ENCODE measurements at regions not wholly inside any gene's neighbourhood (a gene's known extent, or its start where the extent isn't known, plus 50 kb on each side); places are given as distances from the start of the nearest gene placed in this dataset.

GRCh38 chr2:57692395-57692794 lies 354.2 kb upstream of the VRK2 start:
- no peak overlapping the region for H3K4me3 ChIP-seq (ENCODE audit: low read length)
- no peaks in the 10 kb centered on the region for H3K4me1 ChIP-seq (ENCODE audit: control insufficient read depth in 2 of 2, insufficient read depth in 2 of 2, low read length in 2 of 2)
- Mint-ChIP-seq H3K4me1 (no peaks in the 10 kb centered on the region), H3K4me3 (no peak overlapping the region), H3K9me3 (peaks cover 0 to 42% (median 20%) of the 10 kb centered on the region in 11 donors), H3K27ac (no peak overlapping the region), H3K27me3 (no peaks in the 10 kb centered on the region), H3K36me3 (no peaks in the 10 kb centered on the region)
- no peaks in the 10 kb centered on the region for H3K36me3 ChIP-seq (ENCODE audit: control insufficient read depth in 2 of 3, insufficient read depth in 3 of 3, low read length in 3 of 3)
- no peaks in the 10 kb centered on the region for H3K27me3 ChIP-seq (ENCODE audit: control insufficient read depth in 2 of 2, insufficient read depth in 2 of 2, low read length in 2 of 2)
- ChIA-PET POLR2A (no interaction called here), CTCF (no interaction called here)
- H3K27ac ChIP-seq (ENCODE audit: low read depth, low read length): no peak overlapping the region
- ATAC-seq (no peak), DNase-seq (no peak)
- no peaks in the 10 kb centered on the region for H3K9me3 ChIP-seq (ENCODE audit: control insufficient read depth in 2 of 3, low read length in 3 of 3)
- intact Hi-C loops (cut with micrococcal nuclease): no loop called here

DNA sequence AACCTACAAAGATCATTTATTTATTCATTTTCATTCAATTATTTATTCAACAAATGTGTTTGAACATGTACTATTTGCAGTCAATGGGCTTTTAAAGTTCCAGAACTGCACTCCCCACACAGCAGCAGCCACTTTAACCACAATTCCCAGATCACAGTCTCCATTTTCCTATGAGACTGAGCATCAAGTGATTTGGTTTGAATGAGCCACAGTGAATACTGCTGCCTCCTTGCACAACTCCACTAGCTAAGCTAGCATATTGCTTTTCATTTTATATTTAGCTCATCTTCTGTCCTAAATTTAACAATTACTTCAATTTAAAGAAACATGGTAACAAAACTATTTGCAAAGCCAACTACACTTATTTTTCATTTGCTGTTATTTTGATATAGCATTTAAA lies 353.4 kb upstream of the VRK2 start:
- no peak overlapping the region for H3K4me3 Mint-ChIP-seq
- Histone ChIP-seq H3K4me3 (ENCODE audit: low read length) (no peak overlapping the region), H3K27me3 (ENCODE audit: control insufficient read depth in 2 of 2, insufficient read depth in 2 of 2, low read length in 2 of 2) (no peaks in the 10 kb centered on the region), H3K4me1 (ENCODE audit: control insufficient read depth in 2 of 2, insufficient read depth in 2 of 2, low read length in 2 of 2) (no peaks in the 10 kb centered on the region), H3K27ac (ENCODE audit: low read depth, low read length) (no peak overlapping the region), H3K9me3 (ENCODE audit: control insufficient read depth in 2 of 3, low read length in 3 of 3) (no peaks in the 10 kb centered on the region), H3K36me3 (ENCODE audit: control insufficient read depth in 2 of 3, insufficient read depth in 3 of 3, low read length in 3 of 3) (no peaks in the 10 kb centered on the region)
- CTCF ChIA-PET: no interaction called here
- H3K36me3 Mint-ChIP-seq: no peaks in the 10 kb centered on the region
- H3K27me3 Mint-ChIP-seq: no peaks in the 10 kb centered on the region
- DNase-seq: no peak
- POLR2A ChIA-PET: no interaction called here
- H3K27ac Mint-ChIP-seq: no peak overlapping the region
- intact Hi-C loops (cut with micrococcal nuclease): no loop called here
- H3K9me3 Mint-ChIP-seq: peaks cover 0 to 36% (median 20%) of the 10 kb centered on the region in 11 donors
- no peak for ATAC-seq
- no peaks in the 10 kb centered on the region for H3K4me1 Mint-ChIP-seq

- intact Hi-C loops (cut with micrococcal nuclease): no loop called here
- no peaks in the 10 kb centered on the region for H3K36me3 ChIP-seq (ENCODE audit: control insufficient read depth in 2 of 3, insufficient read depth in 3 of 3, low read length in 3 of 3)
- Mint-ChIP-seq H3K27me3 (no peaks in the 10 kb centered on the region), H3K27ac (no peak overlapping the region), H3K36me3 (no peaks in the 10 kb centered on the region), H3K9me3 (peaks cover 0 to 30% (median 14%) of the 10 kb centered on the region in 11 donors), H3K4me3 (no peak overlapping the region), H3K4me1 (no peaks in the 10 kb centered on the region)
- no peaks in the 10 kb centered on the region for H3K9me3 ChIP-seq (ENCODE audit: control insufficient read depth in 2 of 3, low read length in 3 of 3)
- ChIA-PET CTCF (no interaction called here), POLR2A (no interaction called here)
- no peak overlapping the region for H3K27ac ChIP-seq (ENCODE audit: low read depth, low read length)
- H3K27me3 ChIP-seq (ENCODE audit: control insufficient read depth in 2 of 2, insufficient read depth in 2 of 2, low read length in 2 of 2): no peaks in the 10 kb centered on the region
- H3K4me1 ChIP-seq (ENCODE audit: control insufficient read depth in 2 of 2, insufficient read depth in 2 of 2, low read length in 2 of 2): no peaks in the 10 kb centered on the region
- H3K4me3 ChIP-seq (ENCODE audit: low read length): no peak overlapping the region
- no peak for ATAC-seq
- no peak for DNase-seq
Measured at GRCh38 chr2:57693965-57694364, 352.6 kb upstream of the VRK2 start.

DNA sequence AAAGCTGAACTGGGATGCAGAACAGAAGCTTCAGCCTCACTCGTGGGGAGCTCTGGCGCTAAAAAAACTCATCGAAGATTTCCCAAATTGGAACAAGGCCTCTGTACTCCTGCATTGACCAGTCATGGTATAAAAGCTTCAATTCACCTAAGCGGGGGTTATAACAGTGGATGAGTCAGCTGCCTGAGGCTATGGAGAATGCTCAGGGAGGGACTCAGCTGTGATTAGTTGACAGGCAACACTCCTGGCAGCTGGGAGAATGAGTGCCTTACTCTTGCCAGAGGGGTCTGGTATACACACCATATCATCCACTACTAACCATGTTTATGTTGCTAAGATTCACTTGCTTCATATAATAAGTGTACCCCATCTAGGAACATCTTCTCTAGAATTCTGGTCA lies 350.6 kb upstream of the VRK2 start:
- ATAC-seq (no peak), DNase-seq (no peak)
- Histone ChIP-seq H3K27me3 (ENCODE audit: control insufficient read depth in 2 of 2, insufficient read depth in 2 of 2, low read length in 2 of 2) (no peaks in the 10 kb centered on the region), H3K9me3 (ENCODE audit: control insufficient read depth in 2 of 3, low read length in 3 of 3) (no peaks in the 10 kb centered on the region), H3K4me3 (ENCODE audit: low read length) (no peak overlapping the region), H3K36me3 (ENCODE audit: control insufficient read depth in 2 of 3, insufficient read depth in 3 of 3, low read length in 3 of 3) (no peaks in the 10 kb centered on the region), H3K4me1 (ENCODE audit: control insufficient read depth in 2 of 2, insufficient read depth in 2 of 2, low read length in 2 of 2) (no peaks in the 10 kb centered on the region), H3K27ac (ENCODE audit: low read depth, low read length) (no peak overlapping the region)
- no peak overlapping the region for H3K4me3 Mint-ChIP-seq
- H3K9me3 Mint-ChIP-seq: peaks cover 0 to 12% (median 1%) of the 10 kb centered on the region in 11 donors
- intact Hi-C loops (cut with micrococcal nuclease): no loop called here
- H3K27me3 Mint-ChIP-seq: no peaks in the 10 kb centered on the region
- H3K27ac Mint-ChIP-seq: no peak overlapping the region
- ChIA-PET CTCF (no interaction called here), POLR2A (no interaction called here)
- no peaks in the 10 kb centered on the region for H3K4me1 Mint-ChIP-seq
- no peaks in the 10 kb centered on the region for H3K36me3 Mint-ChIP-seq

GRCh38 chr2:57698392-57698791 lies 348.2 kb upstream of the VRK2 start:
- ATAC-seq: no peak
- Histone ChIP-seq H3K4me3 (ENCODE audit: low read length) (no peak overlapping the region), H3K27ac (ENCODE audit: low read depth, low read length) (no peak overlapping the region), H3K36me3 (ENCODE audit: control insufficient read depth in 2 of 3, insufficient read depth in 3 of 3, low read length in 3 of 3) (no peaks in the 10 kb centered on the region), H3K27me3 (ENCODE audit: control insufficient read depth in 2 of 2, insufficient read depth in 2 of 2, low read length in 2 of 2) (no peaks in the 10 kb centered on the region), H3K9me3 (ENCODE audit: control insufficient read depth in 2 of 3, low read length in 3 of 3) (no peaks in the 10 kb centered on the region), H3K4me1 (ENCODE audit: control insufficient read depth in 2 of 2, insufficient read depth in 2 of 2, low read length in 2 of 2) (no peaks in the 10 kb centered on the region)
- Mint-ChIP-seq H3K36me3 (no peaks in the 10 kb centered on the region), H3K9me3 (peaks cover 0 to 1% (median 0%) of the 10 kb centered on the region in 11 donors), H3K27me3 (no peaks in the 10 kb centered on the region), H3K4me1 (no peaks in the 10 kb centered on the region), H3K4me3 (no peak overlapping the region), H3K27ac (no peak overlapping the region)
- ChIA-PET POLR2A (no interaction called here), CTCF (no interaction called here)
- DNase-seq: no peak
- intact Hi-C loops (cut with micrococcal nuclease): no loop called here

GRCh38 chr2:57698935-57699449 lies 347.6 kb upstream of the VRK2 start:
- Histone ChIP-seq H3K27me3 (ENCODE audit: control insufficient read depth in 2 of 2, insufficient read depth in 2 of 2, low read length in 2 of 2) (no peaks in the 10 kb centered on the region), H3K4me1 (ENCODE audit: control insufficient read depth in 2 of 2, insufficient read depth in 2 of 2, low read length in 2 of 2) (no peaks in the 10 kb centered on the region), H3K9me3 (ENCODE audit: control insufficient read depth in 2 of 3, low read length in 3 of 3) (no peaks in the 10 kb centered on the region), H3K27ac (ENCODE audit: low read depth, low read length) (no peak overlapping the region), H3K4me3 (ENCODE audit: low read length) (no peak overlapping the region), H3K36me3 (ENCODE audit: control insufficient read depth in 2 of 3, insufficient read depth in 3 of 3, low read length in 3 of 3) (no peaks in the 10 kb centered on the region)
- intact Hi-C loops (cut with micrococcal nuclease): no loop called here
- Mint-ChIP-seq H3K4me1 (no peaks in the 10 kb centered on the region), H3K9me3 (peaks cover 0 to 1% (median 0%) of the 10 kb centered on the region in 11 donors), H3K27me3 (no peaks in the 10 kb centered on the region), H3K36me3 (no peaks in the 10 kb centered on the region), H3K27ac (no peak overlapping the region), H3K4me3 (no peak overlapping the region)
- ChIA-PET POLR2A (no interaction called here), CTCF (no interaction called here)
- DNase-seq: no peak
- no peak for ATAC-seq

GRCh38 chr2:57701391-57701791 lies 345.2 kb upstream of the VRK2 start:
- Histone ChIP-seq H3K36me3 (ENCODE audit: control insufficient read depth in 2 of 3, insufficient read depth in 3 of 3, low read length in 3 of 3) (no peaks in the 10 kb centered on the region), H3K4me3 (ENCODE audit: low read length) (no peak overlapping the region), H3K9me3 (ENCODE audit: control insufficient read depth in 2 of 3, low read length in 3 of 3) (no peaks in the 10 kb centered on the region), H3K27ac (ENCODE audit: low read depth, low read length) (no peak overlapping the region), H3K27me3 (ENCODE audit: control insufficient read depth in 2 of 2, insufficient read depth in 2 of 2, low read length in 2 of 2) (no peaks in the 10 kb centered on the region), H3K4me1 (ENCODE audit: control insufficient read depth in 2 of 2, insufficient read depth in 2 of 2, low read length in 2 of 2) (no peaks in the 10 kb centered on the region)
- ChIA-PET POLR2A (no interaction called here), CTCF (no interaction called here)
- no peak for ATAC-seq
- H3K9me3 Mint-ChIP-seq: peaks cover 0 to 1% (median 0%) of the 10 kb centered on the region in 11 donors
- H3K4me3 Mint-ChIP-seq: no peak overlapping the region
- no peaks in the 10 kb centered on the region for H3K4me1 Mint-ChIP-seq
- H3K27me3 Mint-ChIP-seq: no peaks in the 10 kb centered on the region
- no peak for DNase-seq
- intact Hi-C loops (cut with micrococcal nuclease): no loop called here
- no peaks in the 10 kb centered on the region for H3K36me3 Mint-ChIP-seq
- no peak overlapping the region for H3K27ac Mint-ChIP-seq

All from naive thymus-derived CD4-positive, alpha-beta T cell (primary cell).